Fibroblast of pulmonary artery (primary cell): ENCODE measurements at regions not wholly inside any gene's neighbourhood (a gene's known extent, or its start where the extent isn't known, plus 50 kb on each side); places are given as distances from the start of the nearest gene placed in this dataset.

Source experiments
- DNase-seq: peaks from one replicate; pipeline ENCODE4 v3.0.0-alpha.2; 2010; ENCODE audit warnings: low read depth
- H3K4me3 ChIP-seq: replicated peaks from 2 replicates; pipeline ENCODE4 v1.5.1; 2011; ENCODE audit warnings: low read depth, mild to moderate bottlenecking, control low read depth, low read length, moderate library complexity
- TF ChIP-seq, protein P1 (sequence below): IDR thresholded peaks from 2 replicates; pipeline ENCODE4 v1.5.1; 2011; ENCODE audit warnings: mild to moderate bottlenecking, control low read depth, low read length, inconsistent platforms; ENCODE audit errors: missing control alignments

DNA sequence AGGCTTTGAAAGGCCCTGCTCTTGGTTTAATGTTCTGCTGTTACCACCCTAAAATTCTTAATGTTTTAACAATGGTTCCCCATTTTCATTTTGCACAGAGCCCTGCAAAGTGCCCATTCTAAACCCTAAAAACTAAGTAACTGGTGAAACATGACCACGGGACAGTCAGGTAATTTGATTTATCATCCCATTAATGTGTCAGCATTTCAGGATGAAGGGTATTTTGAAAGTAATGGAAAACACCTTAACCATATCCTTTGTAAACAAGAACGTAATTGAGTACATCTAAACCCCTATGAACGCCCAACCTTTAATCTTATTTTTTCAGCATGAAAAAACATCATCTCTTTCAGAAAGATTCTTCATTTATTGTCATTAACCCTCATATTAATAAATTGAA lies 164.9 kb upstream of the IL12A start:
- H3K4me3 ChIP-seq, result no peak overlapping the region
- DNase-seq, result no peak
- TF ChIP-seq, protein P1, sequence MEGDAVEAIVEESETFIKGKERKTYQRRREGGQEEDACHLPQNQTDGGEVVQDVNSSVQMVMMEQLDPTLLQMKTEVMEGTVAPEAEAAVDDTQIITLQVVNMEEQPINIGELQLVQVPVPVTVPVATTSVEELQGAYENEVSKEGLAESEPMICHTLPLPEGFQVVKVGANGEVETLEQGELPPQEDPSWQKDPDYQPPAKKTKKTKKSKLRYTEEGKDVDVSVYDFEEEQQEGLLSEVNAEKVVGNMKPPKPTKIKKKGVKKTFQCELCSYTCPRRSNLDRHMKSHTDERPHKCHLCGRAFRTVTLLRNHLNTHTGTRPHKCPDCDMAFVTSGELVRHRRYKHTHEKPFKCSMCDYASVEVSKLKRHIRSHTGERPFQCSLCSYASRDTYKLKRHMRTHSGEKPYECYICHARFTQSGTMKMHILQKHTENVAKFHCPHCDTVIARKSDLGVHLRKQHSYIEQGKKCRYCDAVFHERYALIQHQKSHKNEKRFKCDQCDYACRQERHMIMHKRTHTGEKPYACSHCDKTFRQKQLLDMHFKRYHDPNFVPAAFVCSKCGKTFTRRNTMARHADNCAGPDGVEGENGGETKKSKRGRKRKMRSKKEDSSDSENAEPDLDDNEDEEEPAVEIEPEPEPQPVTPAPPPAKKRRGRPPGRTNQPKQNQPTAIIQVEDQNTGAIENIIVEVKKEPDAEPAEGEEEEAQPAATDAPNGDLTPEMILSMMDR, result no peak

DNA sequence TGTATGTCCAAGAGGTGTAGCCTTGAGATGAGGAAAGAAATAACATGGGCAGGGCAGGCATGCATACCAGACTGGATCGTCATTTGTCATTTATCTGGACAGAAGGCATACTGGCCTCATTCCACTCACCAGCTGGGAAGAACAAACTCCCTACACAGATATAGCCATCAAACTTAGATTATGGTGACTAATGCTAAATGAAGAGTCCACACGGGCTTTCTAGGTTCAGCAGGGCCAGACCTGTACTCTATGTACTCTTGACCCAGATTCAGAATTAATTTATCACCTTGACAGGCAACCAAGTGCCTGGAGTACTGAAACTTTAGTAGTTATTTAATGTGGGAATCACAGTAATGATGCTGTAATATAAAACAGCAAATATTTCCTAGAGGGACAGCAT lies 164.3 kb upstream of the IL12A start:
- H3K4me3 ChIP-seq, result no peak overlapping the region
- peak; percentile 87 for DNase-seq
- TF ChIP-seq, protein P1, result no peak

DNA sequence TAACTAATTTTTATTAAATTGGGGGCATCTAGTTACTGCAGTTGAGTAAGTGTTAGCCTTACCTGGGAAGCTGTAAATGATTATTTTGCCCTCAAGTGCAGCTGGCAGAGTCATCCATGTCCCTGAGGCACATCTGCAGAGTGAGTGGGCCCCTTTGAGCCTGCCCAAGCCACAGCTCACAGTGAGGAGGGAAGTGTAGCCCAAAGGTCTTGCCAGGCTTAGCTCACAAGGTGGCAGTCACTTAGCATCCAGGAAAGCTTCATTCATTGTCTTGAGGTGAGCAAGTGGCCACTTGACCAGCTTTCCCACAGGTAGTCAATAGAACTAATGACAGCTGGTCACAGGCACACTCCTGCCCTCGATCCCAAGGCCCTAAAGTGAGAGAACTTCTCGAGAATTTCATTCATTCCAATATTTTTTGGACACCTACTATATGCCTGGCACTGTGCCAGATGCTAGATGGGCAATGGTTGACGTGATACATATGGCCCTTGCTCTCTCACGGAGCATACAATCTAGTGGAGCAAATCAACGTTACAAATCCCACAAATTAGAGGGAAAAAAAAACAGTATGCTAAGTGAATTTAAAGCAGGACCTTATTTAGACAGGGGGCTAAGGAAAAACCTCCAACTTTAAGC lies 163.3 kb upstream of the IL12A start:
- no peak for DNase-seq
- TF ChIP-seq, protein P1, result no peak
- no peak overlapping the region for H3K4me3 ChIP-seq

DNA sequence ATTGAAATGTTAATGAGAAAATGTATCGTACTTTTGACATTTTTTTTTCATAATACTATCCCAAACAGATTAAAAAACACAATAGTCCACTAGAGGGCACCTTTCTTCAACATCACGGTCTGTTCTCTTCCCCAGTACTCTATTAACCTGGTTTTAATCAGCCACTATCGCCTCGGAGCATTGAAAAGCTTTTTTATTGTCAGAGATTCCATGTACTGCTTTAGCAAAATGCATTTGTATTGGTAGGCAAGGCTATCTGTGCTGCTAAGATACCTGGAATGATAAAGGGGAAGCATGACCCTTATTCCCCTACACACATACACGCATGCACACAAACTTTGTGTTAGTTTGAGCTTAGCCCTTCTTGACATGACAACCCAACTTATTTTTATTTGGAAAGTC lies 160.1 kb upstream of the IL12A start:
- TF ChIP-seq, protein P1, result peak; percentile 53
- no peak overlapping the region for H3K4me3 ChIP-seq
- DNase-seq, result peak; percentile 79

DNA sequence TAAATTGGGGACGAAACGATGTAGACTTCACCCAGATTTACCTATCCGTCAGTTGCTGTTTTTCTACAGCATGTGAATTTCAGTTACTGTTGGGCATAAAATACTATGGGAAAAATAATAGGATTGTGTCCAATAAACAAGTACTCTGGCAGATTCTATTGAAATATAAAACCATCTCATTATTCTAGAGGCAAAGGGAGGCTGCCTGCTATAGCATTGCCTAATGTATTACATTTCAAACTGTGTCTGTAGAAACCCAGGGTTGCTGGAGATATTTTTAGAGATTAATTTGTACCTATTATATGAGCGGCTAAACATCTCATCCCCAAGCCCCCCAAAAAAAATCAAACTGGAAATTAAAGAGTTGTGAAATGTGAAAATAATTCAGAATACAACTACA lies 159.6 kb upstream of the IL12A start:
- H3K4me3 ChIP-seq, result no peak overlapping the region
- TF ChIP-seq, protein P1, result no peak
- no peak for DNase-seq

DNA sequence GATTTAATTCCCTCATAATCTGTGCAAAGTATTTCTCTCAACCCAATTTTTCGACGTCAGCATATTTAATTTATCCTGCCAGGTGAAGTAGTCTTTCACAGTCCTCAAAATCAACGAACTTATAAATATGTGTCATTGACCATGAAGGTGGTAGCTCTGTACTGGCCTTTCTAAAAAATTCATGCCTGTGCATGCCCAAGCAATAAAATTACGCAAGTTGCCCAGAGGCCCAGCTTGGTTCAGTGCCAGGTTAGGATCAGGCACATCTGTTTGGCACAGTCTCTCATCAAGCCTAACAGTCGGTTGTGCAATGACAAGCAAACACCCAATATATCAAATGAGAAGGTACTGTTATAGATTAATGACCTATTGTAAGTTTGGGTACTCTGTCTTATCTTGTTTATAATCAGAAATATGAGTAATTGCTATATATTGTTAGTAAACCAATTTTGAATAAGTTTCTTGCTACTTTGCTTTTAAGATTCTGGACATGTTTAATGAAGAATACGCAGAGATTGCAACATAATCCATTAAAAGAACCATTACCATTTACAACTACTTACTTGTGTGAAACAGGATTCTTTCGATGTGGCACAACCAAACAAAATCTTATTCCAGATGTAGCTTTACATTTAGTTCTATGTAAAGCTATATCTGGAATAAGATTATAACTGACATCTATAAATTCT lies 159.0 kb upstream of the IL12A start:
- H3K4me3 ChIP-seq, result no peak overlapping the region
- TF ChIP-seq, protein P1, result no peak
- DNase-seq, result peak; percentile 77

DNA sequence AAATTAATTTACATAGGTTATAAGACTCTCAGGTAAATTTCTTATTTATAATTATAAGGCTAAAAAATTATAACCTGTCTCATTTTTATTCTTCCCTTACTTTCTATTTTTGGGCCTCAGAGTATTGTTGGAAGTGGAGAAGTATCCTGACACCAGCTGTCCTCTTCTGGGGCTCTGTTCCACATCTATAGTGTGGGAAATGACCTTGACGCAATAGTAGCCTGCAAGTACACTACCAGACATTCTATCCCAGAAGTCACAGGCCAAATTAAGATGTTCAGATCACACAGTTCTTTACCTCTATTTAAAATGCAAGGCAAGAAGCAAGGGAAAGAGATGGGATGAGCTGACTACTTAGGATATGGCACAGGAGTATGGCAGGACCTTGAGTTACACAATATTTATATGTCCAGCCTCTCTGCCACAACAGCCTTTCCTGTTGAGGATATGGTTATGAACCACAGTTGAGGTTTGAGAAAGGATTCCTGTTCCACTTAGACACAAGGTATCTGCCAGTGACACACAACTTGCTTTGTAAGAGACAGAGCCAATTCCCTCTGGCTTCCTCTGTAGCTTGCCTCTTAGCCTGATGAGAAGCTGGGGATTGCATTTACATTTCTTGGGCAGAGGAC lies 158.0 kb upstream of the IL12A start:
- TF ChIP-seq, protein P1, result no peak
- no peak for DNase-seq
- H3K4me3 ChIP-seq, result no peak overlapping the region
